GM19397 (cell line): ENCODE measurements at regions not wholly inside any gene's neighbourhood (a gene's known extent, or its start where the extent isn't known, plus 50 kb on each side); places are given as distances from the start of the nearest gene placed in this dataset.

Experiments
- ATAC-seq: cut with Tn5 transposase; IDR thresholded peaks from one replicate; pipeline ENCODE4 v1.9.1; 2021; ENCODE audit warnings: mild to moderate bottlenecking, moderate library complexity; ENCODE audit not compliant: unreplicated experiment

GRCh38 chr4:110953191-110953590, 330.3 kb upstream of the PITX2 start:
- ATAC-seq = no peak

GRCh38 chr4:110953898-110954297, 331.0 kb upstream of the PITX2 start:
- no peak for ATAC-seq

- ATAC-seq = no peak
These were observed 332.9 kb upstream of the PITX2 start for GRCh38 chr4:110955748-110956147.

- ATAC-seq = no peak
These were observed 336.3 kb upstream of the PITX2 start for GRCh38 chr4:110959041-110959643.

- no peak for ATAC-seq
These were observed 338.2 kb upstream of the PITX2 start for GRCh38 chr4:110961066-110961465.

GRCh38 chr4:110962616-110963015, 339.7 kb upstream of the PITX2 start:
- ATAC-seq = no peak

GRCh38 chr4:110963662-110964280, 340.9 kb upstream of the PITX2 start:
- no peak for ATAC-seq

- ATAC-seq = no peak
These were observed 345.1 kb upstream of the PITX2 start for GRCh38 chr4:110967936-110968335.

GRCh38 chr4:110970642-110971041, 347.8 kb upstream of the PITX2 start:
- no peak for ATAC-seq

- ATAC-seq = no peak
These were observed 352.5 kb upstream of the PITX2 start for GRCh38 chr4:110975338-110975737.

- no peak for ATAC-seq
These were observed 354.7 kb upstream of the PITX2 start for GRCh38 chr4:110977554-110977953.

GRCh38 chr4:110978761-110979160, 355.9 kb upstream of the PITX2 start:
- no peak for ATAC-seq

GRCh38 chr4:110982486-110982885, 359.6 kb upstream of the PITX2 start:
- no peak for ATAC-seq

GRCh38 chr4:110988722-110989121, 365.8 kb upstream of the PITX2 start:
- ATAC-seq = no peak

- ATAC-seq = no peak
These were observed 366.2 kb upstream of the PITX2 start for GRCh38 chr4:110989125-110989524.

- ATAC-seq = no peak
These were observed 371.9 kb upstream of the PITX2 start for GRCh38 chr4:110994781-110995180.

- no peak for ATAC-seq
These were observed 375.4 kb upstream of the PITX2 start for GRCh38 chr4:110998320-110998719.

GRCh38 chr4:111011458-111011857, 388.6 kb upstream of the PITX2 start:
- ATAC-seq = no peak

- no peak for ATAC-seq
These were observed 391.0 kb upstream of the PITX2 start for GRCh38 chr4:111013846-111014245.

- ATAC-seq = no peak
These were observed 391.7 kb upstream of the PITX2 start for GRCh38 chr4:111014537-111014936.

GRCh38 chr4:111016416-111016815, 393.5 kb upstream of the PITX2 start:
- no peak for ATAC-seq

- no peak for ATAC-seq
These were observed 395.3 kb upstream of the PITX2 start for GRCh38 chr4:111018216-111018615.

- no peak for ATAC-seq
These were observed 397.6 kb upstream of the PITX2 start for GRCh38 chr4:111020476-111020875.
